ENCODE measurements at regions not wholly inside any gene's neighbourhood (a gene's known extent, or its start where the extent isn't known, plus 50 kb on each side); places are given as distances from the start of the nearest gene placed in this dataset.

GRCh38 chr18:70493461-70493860, 204.6 kb downstream of the SOCS6 start:
- TF ChIP-seq CTCF (IDR thresholded peaks at IDR 0.05; ENCODE audit: borderline replicate concordance, extremely low read depth, low read length, poor library complexity, severe bottlenecking) (no peak), EZH2 (IDR thresholded peaks at IDR 0.05; ENCODE audit: borderline replicate concordance, low read depth, low read length, severe bottlenecking) (no peak)
